ENCODE measurements at regions not wholly inside any gene's neighbourhood (a gene's known extent, or its start where the extent isn't known, plus 50 kb on each side); places are given as distances from the start of the nearest gene placed in this dataset.

- no peak for TF ChIP-seq CTCF (IDR thresholded peaks at IDR 0.05)
- TF ChIP-seq POLR2A (IDR thresholded peaks at IDR 0.05) = no peak
- TF ChIP-seq EP300 (IDR thresholded peaks at IDR 0.05) = no peak
Measured at GRCh38 chr3:145024700-145025099, 1053.1 kb downstream of the DIPK2A start.

Data from tibial nerve (tissue), 4 donors.